Esophagus muscularis mucosa (tissue), 4 donors: ENCODE measurements at regions not wholly inside any gene's neighbourhood (a gene's known extent, or its start where the extent isn't known, plus 50 kb on each side); places are given as distances from the start of the nearest gene placed in this dataset.

Experiments used
- EP300 ChIP-seq: sonication (generic); formaldehyde crosslinking; IDR thresholded peaks from one replicate; pipeline ENCODE4 v1.6.1; 2017; ENCODE audit warnings: antibody characterized with exemption
- POLR2AphosphoS5 ChIP-seq, 2 donors: sonication (generic); formaldehyde crosslinking; IDR thresholded peaks; one replicate each; pipeline ENCODE4 v1.6.1; 2017; ENCODE audit warnings: antibody characterized with exemption in 2 of 2
- TF ChIP-seq, protein P1 (sequence below), 3 experiments: fragments of 200-600 bp in 2 of 3; fragments of 450-650 bp in 1 of 3; sonication (generic) in 2 of 3; IDR thresholded peaks; one replicate each; pipeline ENCODE4 v1.5.1; 2017 to 2019; ENCODE audit warnings: antibody characterized with exemption in 3 of 3, mild to moderate bottlenecking in 2 of 3, moderate library complexity in 1 of 3

DNA sequence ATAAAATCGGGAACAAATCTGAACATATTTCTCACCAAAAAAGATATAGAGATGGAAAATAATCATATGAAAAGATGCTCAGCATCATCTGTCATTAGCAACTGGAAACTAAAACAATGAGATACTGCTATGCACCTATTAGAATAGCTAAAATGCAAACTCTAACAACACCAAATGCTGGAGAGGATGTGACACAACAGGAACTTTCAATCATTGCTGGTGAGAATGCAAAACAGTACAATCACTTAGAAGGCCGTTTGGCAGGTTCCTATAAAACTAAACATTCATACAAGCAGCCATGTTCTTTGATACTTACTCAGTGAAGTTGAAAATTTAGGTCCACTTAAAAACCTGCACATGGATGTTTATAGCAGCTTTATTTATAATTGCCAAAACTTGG, 67.0 kb downstream of the FAM50B start:
- TF ChIP-seq, protein P1, sequence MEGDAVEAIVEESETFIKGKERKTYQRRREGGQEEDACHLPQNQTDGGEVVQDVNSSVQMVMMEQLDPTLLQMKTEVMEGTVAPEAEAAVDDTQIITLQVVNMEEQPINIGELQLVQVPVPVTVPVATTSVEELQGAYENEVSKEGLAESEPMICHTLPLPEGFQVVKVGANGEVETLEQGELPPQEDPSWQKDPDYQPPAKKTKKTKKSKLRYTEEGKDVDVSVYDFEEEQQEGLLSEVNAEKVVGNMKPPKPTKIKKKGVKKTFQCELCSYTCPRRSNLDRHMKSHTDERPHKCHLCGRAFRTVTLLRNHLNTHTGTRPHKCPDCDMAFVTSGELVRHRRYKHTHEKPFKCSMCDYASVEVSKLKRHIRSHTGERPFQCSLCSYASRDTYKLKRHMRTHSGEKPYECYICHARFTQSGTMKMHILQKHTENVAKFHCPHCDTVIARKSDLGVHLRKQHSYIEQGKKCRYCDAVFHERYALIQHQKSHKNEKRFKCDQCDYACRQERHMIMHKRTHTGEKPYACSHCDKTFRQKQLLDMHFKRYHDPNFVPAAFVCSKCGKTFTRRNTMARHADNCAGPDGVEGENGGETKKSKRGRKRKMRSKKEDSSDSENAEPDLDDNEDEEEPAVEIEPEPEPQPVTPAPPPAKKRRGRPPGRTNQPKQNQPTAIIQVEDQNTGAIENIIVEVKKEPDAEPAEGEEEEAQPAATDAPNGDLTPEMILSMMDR (IDR thresholded peaks at IDR 0.05), result no peak
- no peak for TF ChIP-seq POLR2AphosphoS5 (IDR thresholded peaks at IDR 0.05)
- no peak for TF ChIP-seq EP300
